ENCODE measurements at regions not wholly inside any gene's neighbourhood (a gene's known extent, or its start where the extent isn't known, plus 50 kb on each side); places are given as distances from the start of the nearest gene placed in this dataset.

DNA sequence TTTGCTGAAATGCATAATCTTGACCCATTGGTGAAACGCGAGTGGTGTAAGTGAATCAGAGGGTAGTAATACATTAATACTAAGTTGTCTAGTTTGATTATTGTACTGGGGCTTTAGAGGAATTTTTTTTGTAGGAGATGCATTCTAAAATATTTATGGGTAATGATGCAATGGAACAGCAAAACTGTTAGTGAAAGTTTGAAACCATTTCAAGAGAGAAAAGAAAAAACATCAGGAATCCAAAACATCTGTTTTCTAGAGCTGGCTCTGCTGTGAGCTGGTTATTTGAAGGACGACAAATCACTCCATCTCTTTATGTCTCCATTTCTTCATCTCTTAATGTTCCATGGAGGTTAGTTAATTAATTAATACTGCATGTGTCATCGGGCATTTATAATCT is 351.9 kb upstream of the FAT1 start:
- TF ChIP-seq EZH2 (IDR thresholded peaks at IDR 0.05; ENCODE audit: borderline replicate concordance) (no peak), EZH2phosphoT487 (IDR thresholded peaks at IDR 0.05; ENCODE audit: low read depth, severe bottlenecking, unreplicated experiment) (no peak)
- TF ChIP-seq, protein P1, sequence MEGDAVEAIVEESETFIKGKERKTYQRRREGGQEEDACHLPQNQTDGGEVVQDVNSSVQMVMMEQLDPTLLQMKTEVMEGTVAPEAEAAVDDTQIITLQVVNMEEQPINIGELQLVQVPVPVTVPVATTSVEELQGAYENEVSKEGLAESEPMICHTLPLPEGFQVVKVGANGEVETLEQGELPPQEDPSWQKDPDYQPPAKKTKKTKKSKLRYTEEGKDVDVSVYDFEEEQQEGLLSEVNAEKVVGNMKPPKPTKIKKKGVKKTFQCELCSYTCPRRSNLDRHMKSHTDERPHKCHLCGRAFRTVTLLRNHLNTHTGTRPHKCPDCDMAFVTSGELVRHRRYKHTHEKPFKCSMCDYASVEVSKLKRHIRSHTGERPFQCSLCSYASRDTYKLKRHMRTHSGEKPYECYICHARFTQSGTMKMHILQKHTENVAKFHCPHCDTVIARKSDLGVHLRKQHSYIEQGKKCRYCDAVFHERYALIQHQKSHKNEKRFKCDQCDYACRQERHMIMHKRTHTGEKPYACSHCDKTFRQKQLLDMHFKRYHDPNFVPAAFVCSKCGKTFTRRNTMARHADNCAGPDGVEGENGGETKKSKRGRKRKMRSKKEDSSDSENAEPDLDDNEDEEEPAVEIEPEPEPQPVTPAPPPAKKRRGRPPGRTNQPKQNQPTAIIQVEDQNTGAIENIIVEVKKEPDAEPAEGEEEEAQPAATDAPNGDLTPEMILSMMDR (IDR thresholded peaks at IDR 0.05; ENCODE audit: poor library complexity), result no peak

All from hepatocyte (in vitro differentiated cells).